HepG2 (cell line): ENCODE measurements at regions not wholly inside any gene's neighbourhood (a gene's known extent, or its start where the extent isn't known, plus 50 kb on each side); places are given as distances from the start of the nearest gene placed in this dataset.

ENCODE experiments used
- ATAC-seq: fragments of 200-7000 bp; cut with Tn5 transposase; 3 replicates; pipeline ENCODE4 v1.9.1; 2020; ENCODE audit warnings: mild to moderate bottlenecking, moderate library complexity
- BruUV-seq: library from RNA; stranded (reverse); fragments of 400-500 nt; replicated peaks from 2 replicates; lab custom pipeline; 2021; lab: Mats Ljungman, UMichigan
- CTCF ChIA-PET: fragments of 300-600 bp; formaldehyde crosslinking; extraction: SDS; loops from one replicate; lab custom pipeline; 2021; ENCODE audit warnings: low total read pairs, inconsistent platforms, low intra/inter-chr PET ratio; lab: Yijun Ruan, JAX
- POLR2A ChIA-PET: fragments of 350-600 bp; sonication (Branson Sonifier 250); formaldehyde crosslinking; loops from one replicate; lab custom pipeline; 2020; ENCODE audit warnings: antibody characterized with exemption, inconsistent platforms; lab: Yijun Ruan, JAX
- DNase-seq: peaks from one replicate; pipeline ENCODE4 v3.0.0-alpha.2; 2015; ENCODE audit warnings: low spot score
- FAIRE-seq: peaks from 3 replicates; lab custom pipeline; 2011; peaks lifted over from hg19 to GRCh38; lab: Jason Lieb, UNC
- H2AFZ ChIP-seq: one replicate; pipeline ENCODE4 v1.6.1; 2011; ENCODE audit warnings: low read length, inconsistent platforms
- H3K27ac ChIP-seq: fragments of 300-600 bp; 3 replicates; pipeline ENCODE4 v1.8.0; 2011; ENCODE audit warnings: mixed run types, mild to moderate bottlenecking, mixed read lengths, low read length, inconsistent platforms; ENCODE audit not compliant: insufficient read depth; ENCODE audit errors: extremely low read length
- H3K27me3 ChIP-seq, 2 experiments: fragments of 200-600 bp in 1 of 2; 2 replicates in 1 of 2; 3 replicates in 1 of 2; pipeline versions ENCODE4 v1.6.0 to v1.8.0; 2011; ENCODE audit warnings: low read length in 2 of 2, mild to moderate bottlenecking in 2 of 2, moderate library complexity in 2 of 2, inconsistent platforms in 1 of 2; ENCODE audit not compliant: insufficient read depth in 2 of 2, control insufficient read depth in 1 of 2
- H3K36me3 ChIP-seq, 2 experiments: fragments of 200-600 bp in 1 of 2; replicated peaks in 1 of 2; 2 replicates in 1 of 2; 3 replicates in 1 of 2; pipeline versions ENCODE4 v1.5.1 to v1.8.0; 2011; ENCODE audit warnings: low read length in 2 of 2, inconsistent platforms in 1 of 2; ENCODE audit not compliant: insufficient read depth in 2 of 2, control insufficient read depth in 1 of 2
- H3K4me1 ChIP-seq: 2 replicates; pipeline ENCODE4 v1.5.1; 2012; ENCODE audit warnings: low read length, inconsistent platforms; ENCODE audit not compliant: insufficient read depth
- H3K4me2 ChIP-seq: 2 replicates; pipeline ENCODE4 v1.6.0; 2011; ENCODE audit warnings: low read depth, low read length, inconsistent platforms
- H3K4me3 ChIP-seq, 3 experiments: fragments of 200-600 bp in 1 of 3; sonication (generic), shearing (Covaris generic) in 1 of 3; replicated peaks in 1 of 3; 2 replicates each; pipeline ENCODE4 v1.5.1; 2011 to 2016; ENCODE audit warnings: low read length in 3 of 3, inconsistent platforms in 2 of 3, low read depth in 2 of 3, mild to moderate bottlenecking in 2 of 3, control low read depth in 1 of 3, mixed read lengths in 1 of 3; ENCODE audit not compliant: insufficient read depth in 1 of 3
- H3K79me2 ChIP-seq: one replicate; pipeline ENCODE4 v1.6.1; 2011; ENCODE audit warnings: low read length, inconsistent platforms; ENCODE audit not compliant: insufficient read depth
- H3K9ac ChIP-seq: 2 replicates; pipeline ENCODE4 v1.6.0; 2011; ENCODE audit warnings: mild to moderate bottlenecking, low read depth, low read length, inconsistent platforms; ENCODE audit not compliant: insufficient read depth
- H3K9me3 ChIP-seq: 2 replicates; pipeline ENCODE4 v1.5.1; 2012; ENCODE audit warnings: mild to moderate bottlenecking, low read length
- H4K20me1 ChIP-seq: 2 replicates; pipeline ENCODE4 v1.6.0; 2011; ENCODE audit warnings: inconsistent platforms, mild to moderate bottlenecking, low read length, moderate library complexity; ENCODE audit not compliant: insufficient read depth
- AHDC1 ChIP-seq: sonication (generic); formaldehyde crosslinking; IDR thresholded peaks from 2 replicates; pipeline ENCODE4 v1.5.1; 2020; ENCODE audit warnings: mild to moderate bottlenecking, missing genetic modification reagents, borderline replicate concordance
- FOXO4 ChIP-seq: sonication (generic); formaldehyde crosslinking; conservative IDR thresholded peaks from 2 replicates; pipeline ENCODE4 v1.8.1; 2023; ENCODE audit warnings: missing genetic modification reagents
- NFKBIZ ChIP-seq: IDR thresholded peaks from 2 replicates; pipeline ENCODE4 v1.6.1; 2018; ENCODE audit warnings: missing genetic modification reagents, missing compliant biosample characterization
- PCBP1 ChIP-seq: fragments of 200-400 bp; formaldehyde crosslinking; IDR thresholded peaks from 2 replicates; pipeline ENCODE4 v1.6.1; 2017; ENCODE audit warnings: mild to moderate bottlenecking, low read depth, low read length, borderline replicate concordance
- PPARG ChIP-seq: conservative IDR thresholded peaks from 2 replicates; pipeline ENCODE4 v1.6.1; 2016; ENCODE audit warnings: missing biosample characterization, missing genetic modification reagents
- PRDM4 ChIP-seq: sonication (generic); formaldehyde crosslinking; IDR thresholded peaks from 2 replicates; pipeline ENCODE4 v1.9.0; 2021; ENCODE audit warnings: missing genetic modification reagents, borderline replicate concordance
- SMAD1 ChIP-seq: sonication (generic); formaldehyde crosslinking; IDR thresholded peaks from 2 replicates; pipeline ENCODE4 v1.4.0; 2020; ENCODE audit warnings: missing genetic modification reagents, low read depth, mild to moderate bottlenecking, borderline replicate concordance
- XBP1 ChIP-seq: sonication (generic); formaldehyde crosslinking; IDR thresholded peaks from 2 replicates; pipeline ENCODE4 v1.5.0; 2020; ENCODE audit warnings: missing genetic modification reagents
- WGBS: methylation state at CpG from one replicate; pipeline ENCODE4 v1.1.6; 2017; ENCODE audit warnings: low lambda C conversion rate; 5-methylcytosine and 5-hydroxymethylcytosine counted together
- in situ Hi-C: cut with HindIII; loops from 2 replicates; pipeline ENCODE4 v1.10.0; 2017; ENCODE audit warnings: low pct_unique_long_range_greater_than_20kb; ENCODE audit not compliant: extremely low pct_ligation_motif_present
- intact Hi-C: fragments of 100-400 bp; cut with micrococcal nuclease; formaldehyde crosslinking; loops from one replicate; pipeline ENCODE4 v1.10.0; 2022; ENCODE audit not compliant: unreplicated experiment

- Histone ChIP-seq H3K4me1 (no peaks in the 10 kb centered on the region), H3K9ac (no peak overlapping the region), H4K20me1 (no peaks in the 10 kb centered on the region)
- intact Hi-C loops = no loop called here
- no peak for DNase-seq
- ATAC-seq = no peak
- no peak for TF ChIP-seq SMAD1 (CRISPR knock-in tag)
- TF ChIP-seq NFKBIZ (CRISPR knock-in tag) = no peak
- no peak for TF ChIP-seq FOXO4 (CRISPR knock-in tag)
- no peak for TF ChIP-seq PRDM4 (CRISPR knock-in tag)
- TF ChIP-seq, all 625 proteins: peak for 0
- no peaks in the 10 kb centered on the region; a peak in 1 of 5 replicates for H3K27me3 ChIP-seq
- H3K4me2 ChIP-seq = no peak overlapping the region
- H3K4me3 ChIP-seq = no peak overlapping the region
- no peak for FAIRE-seq
- H3K36me3 ChIP-seq = no peaks in the 10 kb centered on the region
- in situ Hi-C loops = no loop called here
- H3K27ac ChIP-seq = no peak overlapping the region
- H2AFZ ChIP-seq = no peak overlapping the region
- ChIA-PET POLR2A (no interaction called here), CTCF (no interaction called here)
- 0% methylated on average over 5 of the region's 5 CpGs for WGBS
- no peaks in the 10 kb centered on the region for H3K79me2 ChIP-seq
- BruUV-seq = no TSS peak
- no peaks in the 10 kb centered on the region for H3K9me3 ChIP-seq
Observed at GRCh38 chr13:106371024-106371423, 164.4 kb downstream of the EFNB2 start.

GRCh38 chr13:106369858-106370257, 165.6 kb downstream of the EFNB2 start:
- intact Hi-C loops = no loop called here
- DNase-seq = no peak
- no TSS peak for BruUV-seq
- Histone ChIP-seq H2AFZ (no peak overlapping the region), H3K27me3 (no peaks in the 10 kb centered on the region; a peak in 1 of 5 replicates), H3K36me3 (no peaks in the 10 kb centered on the region), H3K9me3 (no peaks in the 10 kb centered on the region), H3K9ac (no peak overlapping the region), H3K79me2 (no peaks in the 10 kb centered on the region), H3K4me2 (no peak overlapping the region), H3K4me3 (no peak overlapping the region), H3K27ac (no peak overlapping the region), H4K20me1 (no peaks in the 10 kb centered on the region), H3K4me1 (no peaks in the 10 kb centered on the region)
- ATAC-seq = no peak
- 50% methylated on average over 2 of the region's 2 CpGs for WGBS
- no peak for FAIRE-seq
- CTCF ChIA-PET = no interaction called here
- in situ Hi-C loops = no loop called here
- POLR2A ChIA-PET = no interaction called here
- TF ChIP-seq AHDC1 (CRISPR knock-in tag) (no peak), PPARG (CRISPR knock-in tag) (no peak), XBP1 (CRISPR knock-in tag) (no peak), PCBP1 (no peak)
